ENCODE measurements at regions not wholly inside any gene's neighbourhood (a gene's known extent, or its start where the extent isn't known, plus 50 kb on each side); places are given as distances from the start of the nearest gene placed in this dataset.

DNA sequence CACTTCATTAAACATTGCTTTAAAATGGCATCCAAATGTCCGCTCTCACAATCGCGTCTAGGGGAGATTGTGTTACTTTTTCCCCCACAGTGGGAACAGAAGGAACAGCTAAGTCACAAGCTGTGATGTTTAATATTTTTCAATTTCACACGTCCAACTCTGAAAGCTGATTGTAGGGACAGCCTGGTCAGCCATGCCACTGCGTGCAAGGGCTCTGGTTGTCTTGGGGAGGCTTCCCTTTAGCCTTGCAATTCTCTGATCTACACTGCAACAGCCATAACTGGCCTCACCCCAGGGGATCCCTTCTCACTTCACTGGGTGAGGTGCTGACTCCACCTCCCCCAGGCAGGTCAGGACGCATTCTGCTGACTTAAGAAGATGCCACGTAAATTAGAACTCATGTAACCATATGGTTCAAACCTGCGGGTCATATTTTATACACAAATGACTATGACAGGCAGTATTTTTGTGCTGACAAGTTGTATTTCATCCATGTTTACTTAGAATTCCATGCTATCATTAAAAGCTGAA is 425.2 kb upstream of the NFE2L3 start:
- no peak for TF ChIP-seq POLR2A (IDR thresholded peaks at IDR 0.05)
- TF ChIP-seq, protein P1, sequence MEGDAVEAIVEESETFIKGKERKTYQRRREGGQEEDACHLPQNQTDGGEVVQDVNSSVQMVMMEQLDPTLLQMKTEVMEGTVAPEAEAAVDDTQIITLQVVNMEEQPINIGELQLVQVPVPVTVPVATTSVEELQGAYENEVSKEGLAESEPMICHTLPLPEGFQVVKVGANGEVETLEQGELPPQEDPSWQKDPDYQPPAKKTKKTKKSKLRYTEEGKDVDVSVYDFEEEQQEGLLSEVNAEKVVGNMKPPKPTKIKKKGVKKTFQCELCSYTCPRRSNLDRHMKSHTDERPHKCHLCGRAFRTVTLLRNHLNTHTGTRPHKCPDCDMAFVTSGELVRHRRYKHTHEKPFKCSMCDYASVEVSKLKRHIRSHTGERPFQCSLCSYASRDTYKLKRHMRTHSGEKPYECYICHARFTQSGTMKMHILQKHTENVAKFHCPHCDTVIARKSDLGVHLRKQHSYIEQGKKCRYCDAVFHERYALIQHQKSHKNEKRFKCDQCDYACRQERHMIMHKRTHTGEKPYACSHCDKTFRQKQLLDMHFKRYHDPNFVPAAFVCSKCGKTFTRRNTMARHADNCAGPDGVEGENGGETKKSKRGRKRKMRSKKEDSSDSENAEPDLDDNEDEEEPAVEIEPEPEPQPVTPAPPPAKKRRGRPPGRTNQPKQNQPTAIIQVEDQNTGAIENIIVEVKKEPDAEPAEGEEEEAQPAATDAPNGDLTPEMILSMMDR (IDR thresholded peaks at IDR 0.05): no peak
